Activated CD4-positive, alpha-beta T cell treated with anti-CD3 and anti-CD28 coated beads, Interleukin-2, amount 50 U/mL, for 48 hours (primary cell): ENCODE measurements at regions not wholly inside any gene's neighbourhood (a gene's known extent, or its start where the extent isn't known, plus 50 kb on each side); places are given as distances from the start of the nearest gene placed in this dataset.

Source experiments
- DNase-seq, 2 experiments: peaks; one replicate each; pipeline ENCODE4 v3.0.0-alpha.2; 2020

GRCh38 chr7:25559581-25560367 lies 331.5 kb upstream of the NPVF start:
- no peak for DNase-seq

- DNase-seq = no peak
These were observed 334.4 kb upstream of the NPVF start for GRCh38 chr7:25562673-25563182.

GRCh38 chr7:25565002-25565401 lies 336.7 kb upstream of the NPVF start:
- no peak for DNase-seq

- DNase-seq = peak; percentile 61 to 71
These were observed 337.7 kb upstream of the NPVF start for GRCh38 chr7:25565949-25566348.

GRCh38 chr7:25567430-25567829 lies 339.1 kb upstream of the NPVF start:
- DNase-seq = no peak

- DNase-seq = no peak
These were observed 341.5 kb upstream of the NPVF start for GRCh38 chr7:25569765-25570164.

GRCh38 chr7:25572423-25572822 lies 344.1 kb upstream of the NPVF start:
- DNase-seq = no peak

GRCh38 chr7:25574828-25575227 lies 346.5 kb upstream of the NPVF start:
- DNase-seq = no peak

- no peak for DNase-seq
These were observed 347.3 kb upstream of the NPVF start for GRCh38 chr7:25575634-25576033.

GRCh38 chr7:25578991-25579777 lies 350.9 kb upstream of the NPVF start:
- DNase-seq = no peak

GRCh38 chr7:25579778-25580075 lies 351.4 kb upstream of the NPVF start:
- DNase-seq = no peak

GRCh38 chr7:25580141-25580540 lies 351.9 kb upstream of the NPVF start:
- no peak for DNase-seq

- DNase-seq = no peak
These were observed 355.3 kb upstream of the NPVF start for GRCh38 chr7:25583621-25584020.

GRCh38 chr7:25584112-25584938 lies 356.0 kb upstream of the NPVF start:
- DNase-seq = no peak

- DNase-seq = no peak
These were observed 358.2 kb upstream of the NPVF start for GRCh38 chr7:25586513-25586912.

- no peak for DNase-seq
These were observed 365.8 kb upstream of the NPVF start for GRCh38 chr7:25594122-25594521.

- DNase-seq = no peak
These were observed 366.4 kb upstream of the NPVF start for GRCh38 chr7:25594728-25595127.

- DNase-seq = no peak
These were observed 367.7 kb upstream of the NPVF start for GRCh38 chr7:25595996-25596395.

GRCh38 chr7:25596443-25596842 lies 368.2 kb upstream of the NPVF start:
- no peak for DNase-seq

GRCh38 chr7:25597946-25598345 lies 369.7 kb upstream of the NPVF start:
- DNase-seq = peak in 1 of 2 experiments; percentile 9

GRCh38 chr7:25598765-25599164 lies 370.5 kb upstream of the NPVF start:
- DNase-seq = no peak

GRCh38 chr7:25600262-25600920 lies 372.1 kb upstream of the NPVF start:
- DNase-seq = no peak
